T-helper 17 cell (primary cell): ENCODE measurements at regions not wholly inside any gene's neighbourhood (a gene's known extent, or its start where the extent isn't known, plus 50 kb on each side); places are given as distances from the start of the nearest gene placed in this dataset.
A peak's percentile ranks its signal among the peaks of the same experiment; 100 is the strongest.

Experiments used
- ATAC-seq: fragments of 150-1000 bp; cut with Tn5 transposase; 2 replicates; pipeline ENCODE4 v1.10.0; 2021; ENCODE audit warnings: mild to moderate bottlenecking, moderate library complexity
- DNase-seq, 3 donors: peaks; one replicate each; pipeline versions ENCODE4 v3.0.0 to v3.0.0-alpha.2; 2020 to 2021
- H3K9me3 ChIP-seq: one replicate; pipeline ENCODE4 v1.7.0; 2013; ENCODE audit warnings: low read length, mild to moderate bottlenecking; ENCODE audit not compliant: control insufficient read depth, poor library complexity, severe bottlenecking
- H3K27ac Mint-ChIP-seq: one replicate; pipeline ENCODE4 v1.8.0; 2022; ENCODE audit warnings: mild to moderate bottlenecking, moderate library complexity, mixed read lengths
- H3K27me3 Mint-ChIP-seq: one replicate; pipeline ENCODE4 v1.8.0; 2022; ENCODE audit warnings: mixed read lengths
- H3K36me3 Mint-ChIP-seq: one replicate; pipeline ENCODE4 v1.8.0; 2022; ENCODE audit warnings: low read depth, mixed read lengths
- H3K4me1 Mint-ChIP-seq: one replicate; pipeline ENCODE4 v1.8.0; 2022; ENCODE audit warnings: mild to moderate bottlenecking, mixed read lengths
- H3K4me3 Mint-ChIP-seq: one replicate; pipeline ENCODE4 v1.8.0; 2022; ENCODE audit warnings: mild to moderate bottlenecking, moderate library complexity, mixed read lengths

DNA sequence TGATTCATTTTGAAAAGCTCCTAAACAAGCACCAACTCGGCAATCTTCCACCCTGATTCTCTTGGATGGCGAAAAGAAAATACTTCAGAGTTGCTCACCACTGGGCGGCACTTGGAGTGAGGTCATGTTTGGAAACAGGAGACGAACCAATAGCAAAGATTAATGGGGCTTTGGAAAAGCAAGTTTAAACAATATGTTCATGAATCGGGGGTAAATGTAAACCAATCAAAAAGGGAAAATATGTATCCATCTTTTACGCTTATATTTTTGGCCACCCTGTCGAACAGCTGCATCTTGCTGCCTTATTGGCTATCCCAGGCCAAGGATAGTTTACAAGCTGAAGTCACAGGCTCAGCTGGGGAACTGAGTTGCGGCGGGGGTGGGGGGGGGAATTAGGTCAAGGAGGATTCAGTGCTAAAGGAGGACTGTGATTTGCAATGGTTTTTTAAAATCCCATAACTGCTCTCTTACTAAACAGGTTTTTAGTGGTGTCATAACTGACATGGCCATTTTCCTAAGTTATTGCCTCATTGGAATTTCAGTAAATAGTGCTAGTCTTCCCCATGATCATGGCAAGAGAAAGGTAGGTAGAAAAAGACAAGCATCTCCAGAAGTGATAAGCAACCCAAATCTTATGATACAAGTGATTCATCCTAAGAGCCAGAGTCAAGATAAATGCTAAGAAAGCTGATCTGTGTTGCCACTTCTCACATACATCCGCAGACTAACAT lies 210.6 kb downstream of the PHLDA1 start:
- no peaks in the 10 kb centered on the region for H3K9me3 ChIP-seq
- DNase-seq (no peak), ATAC-seq (no peak)
- no peak overlapping the region for H3K4me3 Mint-ChIP-seq
- H3K36me3 Mint-ChIP-seq = peaks cover 2% of the 10 kb centered on the region
- H3K27me3 Mint-ChIP-seq = no peaks in the 10 kb centered on the region
- H3K27ac Mint-ChIP-seq = no peak overlapping the region
- peaks cover 5% of the 10 kb centered on the region for H3K4me1 Mint-ChIP-seq

- H3K4me1 Mint-ChIP-seq = peaks cover 5% of the 10 kb centered on the region
- H3K36me3 Mint-ChIP-seq = peaks cover 2% of the 10 kb centered on the region
- no peaks in the 10 kb centered on the region for H3K27me3 Mint-ChIP-seq
- DNase-seq = no peak
- H3K4me3 Mint-ChIP-seq = no peak overlapping the region
- no peak for ATAC-seq
- no peak overlapping the region for H3K27ac Mint-ChIP-seq
- H3K9me3 ChIP-seq = no peaks in the 10 kb centered on the region
Observed at GRCh38 chr12:75820071-75820470, 211.5 kb downstream of the PHLDA1 start.

DNA sequence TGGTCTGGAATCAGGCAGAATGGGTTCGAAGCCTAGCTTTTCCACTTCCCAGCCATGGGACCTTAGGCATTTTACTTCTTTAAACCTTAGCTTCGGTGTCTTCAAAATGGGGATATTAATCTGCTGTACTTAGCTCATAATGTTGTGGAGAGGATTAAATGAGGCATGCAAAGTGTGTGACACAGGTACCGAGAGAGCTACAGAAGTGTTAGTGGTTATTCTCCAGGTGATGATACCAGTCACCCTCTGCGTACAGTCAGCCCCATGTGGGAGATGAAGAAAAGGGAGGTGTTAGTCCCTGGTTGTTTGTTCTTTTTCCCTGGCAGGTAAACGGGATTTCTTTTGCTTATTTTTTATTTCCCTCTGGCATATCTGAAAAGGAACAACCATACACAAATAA lies 212.1 kb downstream of the PHLDA1 start:
- no peak overlapping the region for H3K4me3 Mint-ChIP-seq
- no peak overlapping the region for H3K27ac Mint-ChIP-seq
- H3K36me3 Mint-ChIP-seq = peaks cover 2% of the 10 kb centered on the region
- no peak for DNase-seq
- H3K27me3 Mint-ChIP-seq = no peaks in the 10 kb centered on the region
- no peaks in the 10 kb centered on the region for H3K9me3 ChIP-seq
- peaks cover 10% of the 10 kb centered on the region for H3K4me1 Mint-ChIP-seq
- no peak for ATAC-seq

DNA sequence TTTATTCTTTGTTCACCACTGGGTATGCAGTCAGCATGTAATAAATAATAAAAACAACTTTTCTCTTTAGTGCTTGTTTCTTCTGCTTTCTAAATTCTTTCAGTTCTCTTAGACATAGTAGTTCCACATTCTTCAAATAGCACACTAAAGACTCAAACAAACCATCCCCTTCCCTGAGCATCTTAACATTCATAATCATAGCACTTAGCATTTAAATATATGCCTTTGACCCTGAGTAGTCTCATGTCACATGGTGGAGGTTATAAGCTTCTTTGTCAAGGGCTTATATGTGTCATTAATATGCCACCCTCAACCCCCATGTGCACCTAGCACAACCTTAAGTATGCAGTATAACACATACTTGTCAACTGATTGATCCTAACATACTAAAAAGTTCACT lies 212.7 kb downstream of the PHLDA1 start:
- no peaks in the 10 kb centered on the region for H3K27me3 Mint-ChIP-seq
- peak overlapping the region; percentile 84 for H3K27ac Mint-ChIP-seq
- DNase-seq (no peak), ATAC-seq (no peak)
- H3K4me1 Mint-ChIP-seq = peaks cover 11% of the 10 kb centered on the region
- H3K4me3 Mint-ChIP-seq = no peak overlapping the region
- no peaks in the 10 kb centered on the region for H3K9me3 ChIP-seq
- peaks cover 2% of the 10 kb centered on the region for H3K36me3 Mint-ChIP-seq

- peak overlapping the region; percentile 61 for H3K27ac Mint-ChIP-seq
- H3K4me3 Mint-ChIP-seq = no peak overlapping the region
- H3K9me3 ChIP-seq = no peaks in the 10 kb centered on the region
- no peaks in the 10 kb centered on the region for H3K36me3 Mint-ChIP-seq
- DNase-seq = no peak
- no peaks in the 10 kb centered on the region for H3K27me3 Mint-ChIP-seq
- ATAC-seq = peak; percentile 74
- H3K4me1 Mint-ChIP-seq = peaks cover 13% of the 10 kb centered on the region
Observed at GRCh38 chr12:75816897-75817296, 214.7 kb downstream of the PHLDA1 start.

DNA sequence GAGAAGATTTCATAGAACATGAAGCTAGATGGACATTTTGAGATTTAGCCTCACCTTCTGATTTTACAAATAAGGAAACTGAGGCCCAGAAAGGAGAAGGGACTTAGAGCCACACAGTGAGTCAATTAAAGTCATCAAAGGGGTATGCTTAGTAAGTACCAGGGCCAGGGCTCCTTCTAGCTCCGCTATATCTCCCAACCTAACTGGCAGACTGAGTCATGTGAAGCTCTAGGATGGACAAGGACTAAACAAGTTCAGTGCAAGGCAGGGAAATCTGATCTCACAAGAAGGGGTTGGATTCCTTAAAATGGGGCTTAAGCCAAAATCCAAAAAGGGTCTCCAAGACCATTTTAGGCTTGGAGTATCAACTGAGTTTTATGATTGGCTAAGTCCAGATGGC lies 215.8 kb downstream of the PHLDA1 start:
- ATAC-seq = no peak

DNA sequence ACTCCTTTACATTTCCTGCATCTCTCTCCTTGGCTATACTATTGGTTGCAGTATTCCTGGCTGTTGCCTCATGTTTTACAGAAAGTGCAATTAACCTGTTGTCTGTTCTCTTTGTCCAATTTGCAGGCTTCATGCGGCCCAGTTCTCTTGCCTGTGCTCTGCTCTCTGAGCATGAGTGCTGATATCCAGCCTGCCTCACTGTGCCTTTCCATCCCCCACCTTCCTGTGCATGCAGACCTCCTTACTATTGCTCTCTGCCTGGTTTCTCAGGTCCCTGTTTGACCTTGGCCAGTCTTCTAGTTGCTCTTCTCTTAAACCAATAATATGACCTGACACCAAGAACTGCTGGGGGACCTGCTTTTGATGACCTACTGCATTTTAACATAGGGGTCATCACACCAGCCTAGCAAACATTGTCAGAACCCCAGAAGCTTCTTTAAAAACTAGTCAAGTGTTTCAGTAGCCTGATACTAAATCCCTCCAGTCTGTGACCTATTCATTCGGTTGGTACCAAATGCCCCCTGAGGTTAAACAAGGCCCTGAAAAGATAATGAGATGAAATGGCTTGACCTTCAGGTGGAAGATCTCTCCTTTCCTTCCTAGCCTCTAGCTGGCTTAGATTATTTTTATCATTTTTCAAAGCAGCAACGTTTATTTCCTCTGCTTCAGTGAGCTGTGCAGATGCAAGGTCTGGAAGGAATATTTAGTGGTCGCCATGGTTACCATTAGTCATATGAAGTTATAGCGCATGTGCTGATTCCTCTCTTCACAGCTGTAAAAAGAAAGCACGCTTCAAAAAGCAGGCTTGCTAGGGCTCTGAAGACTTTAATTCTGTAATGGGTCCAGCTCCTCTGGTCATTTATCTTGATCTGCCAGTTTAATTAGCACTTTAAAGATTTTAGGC lies 216.5 kb downstream of the PHLDA1 start:
- Mint-ChIP-seq H3K4me3 (no peak overlapping the region), H3K27ac (peak overlapping the region; percentile 96)

More for the DNA sequence above, 215.8 kb downstream of the PHLDA1 start:
- Mint-ChIP-seq H3K4me1 (peaks cover 17% of the 10 kb centered on the region), H3K27me3 (peaks cover 5% of the 10 kb centered on the region), H3K27ac (peak overlapping the region; percentile 96), H3K4me3 (no peak overlapping the region), H3K36me3 (no peaks in the 10 kb centered on the region)
- no peak for DNase-seq
- H3K9me3 ChIP-seq = no peaks in the 10 kb centered on the region

DNA sequence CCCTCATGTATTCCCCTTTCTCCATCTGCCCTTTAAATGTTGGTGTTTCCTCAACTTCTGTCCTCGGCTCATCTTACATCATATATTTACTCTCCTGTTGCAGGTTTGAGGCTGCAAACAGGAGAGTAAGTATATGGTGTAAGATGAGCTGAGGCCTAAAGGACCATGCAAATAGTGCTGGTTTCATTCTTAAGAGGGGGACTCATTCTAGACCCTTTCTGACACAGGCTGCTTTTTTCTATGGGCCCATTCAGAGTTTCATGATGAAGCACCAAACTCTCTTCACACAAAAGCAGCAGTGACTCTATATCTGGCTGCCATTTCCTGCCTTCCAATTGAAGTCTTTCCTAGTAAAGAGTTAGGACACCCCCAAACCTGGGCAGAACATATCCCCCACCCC lies 218.5 kb downstream of the PHLDA1 start:
- Mint-ChIP-seq H3K36me3 (no peaks in the 10 kb centered on the region), H3K4me3 (no peak overlapping the region), H3K27me3 (peaks cover 7% of the 10 kb centered on the region), H3K4me1 (peaks cover 17% of the 10 kb centered on the region), H3K27ac (no peak overlapping the region)
- no peak for ATAC-seq
- H3K9me3 ChIP-seq = no peaks in the 10 kb centered on the region
- DNase-seq = no peak

More for the DNA sequence above, 216.5 kb downstream of the PHLDA1 start:
- no peaks in the 10 kb centered on the region for H3K9me3 ChIP-seq
- DNase-seq (no peak), ATAC-seq (peak; percentile 80)
- Mint-ChIP-seq H3K4me1 (peaks cover 17% of the 10 kb centered on the region), H3K36me3 (no peaks in the 10 kb centered on the region), H3K27me3 (peaks cover 7% of the 10 kb centered on the region)

- H3K4me3 Mint-ChIP-seq = no peak overlapping the region
- no peaks in the 10 kb centered on the region for H3K36me3 Mint-ChIP-seq
- no peak overlapping the region for H3K27ac Mint-ChIP-seq
- no peaks in the 10 kb centered on the region for H3K9me3 ChIP-seq
- H3K4me1 Mint-ChIP-seq = peaks cover 17% of the 10 kb centered on the region
- DNase-seq = no peak
- H3K27me3 Mint-ChIP-seq = peaks cover 7% of the 10 kb centered on the region
- no peak for ATAC-seq
Observed at GRCh38 chr12:75812271-75813018, 219.1 kb downstream of the PHLDA1 start.

DNA sequence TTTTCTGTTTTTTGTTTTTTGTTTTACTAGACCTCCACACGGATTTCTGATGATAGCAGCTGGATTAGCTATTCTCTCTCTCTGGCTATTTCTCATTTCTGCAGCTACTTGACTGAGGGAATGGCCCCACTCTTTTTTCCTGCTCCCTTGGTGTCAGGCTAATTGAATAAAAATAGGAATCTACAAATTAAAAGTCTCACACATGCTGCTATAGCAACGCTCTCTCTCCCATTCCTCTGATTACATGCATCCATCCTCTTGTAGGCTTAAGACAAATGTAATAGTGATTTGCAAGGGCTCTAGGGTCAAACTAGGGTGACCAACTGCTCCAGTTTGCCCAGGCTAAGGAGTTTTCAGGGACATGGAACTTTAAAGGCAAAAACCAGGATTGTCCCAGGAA lies 221.8 kb downstream of the PHLDA1 start:
- ATAC-seq = no peak
- no peaks in the 10 kb centered on the region for H3K9me3 ChIP-seq
- Mint-ChIP-seq H3K27me3 (peaks cover 7% of the 10 kb centered on the region), H3K36me3 (no peaks in the 10 kb centered on the region), H3K4me1 (peaks cover 8% of the 10 kb centered on the region), H3K27ac (no peak overlapping the region), H3K4me3 (no peak overlapping the region)
- DNase-seq = no peak

DNA sequence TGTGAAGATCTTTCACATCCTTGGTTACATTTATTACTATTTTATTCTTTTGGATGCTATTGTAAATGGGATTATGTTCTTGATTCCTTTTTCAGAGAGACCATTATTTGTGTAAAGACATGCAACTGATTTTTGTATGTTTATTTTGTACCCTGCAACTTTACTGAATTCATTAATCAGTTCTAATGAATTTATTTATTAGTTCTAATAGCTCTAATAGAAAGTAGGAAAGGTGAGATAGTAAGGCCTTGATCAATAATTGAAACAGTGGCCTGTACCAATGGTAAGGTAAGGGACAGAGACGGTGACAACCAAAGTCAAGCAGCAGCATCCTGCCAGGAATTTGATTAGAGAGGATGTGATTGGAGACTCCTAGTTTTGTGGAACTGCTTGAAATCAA lies 224.1 kb downstream of the PHLDA1 start:
- ATAC-seq = no peak
- Mint-ChIP-seq H3K36me3 (no peaks in the 10 kb centered on the region), H3K27me3 (peaks cover 7% of the 10 kb centered on the region), H3K4me3 (no peak overlapping the region), H3K27ac (no peak overlapping the region), H3K4me1 (peaks cover 5% of the 10 kb centered on the region)
- H3K9me3 ChIP-seq = no peaks in the 10 kb centered on the region
- DNase-seq = no peak

DNA sequence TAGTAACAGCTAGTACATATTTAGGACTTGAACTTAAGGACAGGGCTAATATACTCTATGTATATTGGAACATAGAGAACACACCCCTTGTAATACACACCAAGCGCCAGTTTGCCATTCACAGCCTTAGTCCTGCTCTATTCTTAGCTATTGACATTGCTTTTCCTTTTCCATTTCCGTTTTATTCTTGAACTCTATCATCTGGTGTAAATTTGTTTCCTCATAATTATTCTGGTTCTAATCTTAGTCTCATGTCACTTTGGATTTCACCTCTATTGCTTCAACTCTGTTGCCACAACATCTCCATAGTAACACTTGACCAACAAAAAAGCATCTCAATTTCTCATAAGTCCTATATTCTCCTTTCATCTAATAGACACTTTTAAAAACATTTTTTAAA lies 225.7 kb downstream of the PHLDA1 start:
- H3K4me3 Mint-ChIP-seq = no peak overlapping the region

GRCh38 chr12:75805320-75805719 lies 226.3 kb downstream of the PHLDA1 start:
- Mint-ChIP-seq H3K27ac (no peak overlapping the region), H3K36me3 (no peaks in the 10 kb centered on the region), H3K4me3 (no peak overlapping the region), H3K27me3 (no peaks in the 10 kb centered on the region), H3K4me1 (no peaks in the 10 kb centered on the region)
- DNase-seq = no peak
- H3K9me3 ChIP-seq = no peaks in the 10 kb centered on the region
- ATAC-seq = no peak

More for the DNA sequence above, 225.7 kb downstream of the PHLDA1 start:
- Mint-ChIP-seq H3K27ac (no peak overlapping the region), H3K36me3 (no peaks in the 10 kb centered on the region), H3K4me1 (no peaks in the 10 kb centered on the region), H3K27me3 (peaks cover 4% of the 10 kb centered on the region)
- DNase-seq (no peak), ATAC-seq (no peak)
- H3K9me3 ChIP-seq = no peaks in the 10 kb centered on the region
